ENCODE measurements at regions not wholly inside any gene's neighbourhood (a gene's known extent, or its start where the extent isn't known, plus 50 kb on each side); places are given as distances from the start of the nearest gene placed in this dataset.

GRCh38 chr7:22876986-22877729, 54.5 kb upstream of the TOMM7 start:
- TF ChIP-seq JUND (IDR thresholded peaks at IDR 0.05; ENCODE audit: low read depth), result no peak
- in situ Hi-C loops (cut with HindIII; ENCODE audit: low pct_unique_long_range_greater_than_20kb, low sequenced_read_pairs), result no loop called here
- DNase-seq (ENCODE audit: low read depth in 1 of 2, low spot score in 1 of 2), result no peak

GRCh38 chr7:22875470-22875869, 52.8 kb upstream of the TOMM7 start:
- no peak for TF ChIP-seq JUND (IDR thresholded peaks at IDR 0.05; ENCODE audit: low read depth)
- no peak for DNase-seq (ENCODE audit: low read depth in 1 of 2, low spot score in 1 of 2)

DNA sequence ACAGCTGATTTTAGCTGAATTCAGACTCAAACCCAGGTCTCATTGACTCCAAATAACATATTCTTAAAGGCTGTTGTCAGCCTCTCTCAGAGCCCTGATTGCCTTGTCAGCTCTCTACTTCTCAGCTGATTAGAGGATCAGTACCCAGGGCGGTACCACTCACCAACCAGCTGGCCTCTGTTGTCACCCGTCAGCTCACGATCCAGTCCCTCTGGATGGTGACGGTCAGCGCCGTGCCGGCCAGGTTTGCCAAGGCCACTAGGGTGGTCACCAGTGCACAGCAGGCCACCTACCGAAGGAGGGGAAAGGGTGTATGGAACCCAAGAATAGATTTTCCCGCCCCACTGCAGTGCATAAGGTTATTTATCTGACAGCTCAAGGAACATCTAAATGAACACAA, 52.3 kb upstream of the TOMM7 start:
- DNase-seq (ENCODE audit: low read depth in 1 of 2, low spot score in 1 of 2), result no peak
- TF ChIP-seq JUND (IDR thresholded peaks at IDR 0.05; ENCODE audit: low read depth), result no peak
- in situ Hi-C loops (cut with HindIII; ENCODE audit: low pct_unique_long_range_greater_than_20kb, low sequenced_read_pairs), result no loop called here

More at GRCh38 chr7:22875470-22875869, 52.8 kb upstream of the TOMM7 start:
- in situ Hi-C loops (cut with HindIII; ENCODE audit: low pct_unique_long_range_greater_than_20kb, low sequenced_read_pairs), result no loop called here
